ENCODE measurements at regions not wholly inside any gene's neighbourhood (a gene's known extent, or its start where the extent isn't known, plus 50 kb on each side); places are given as distances from the start of the nearest gene placed in this dataset.

GRCh38 chr22:49476176-49476575, 351.5 kb downstream of the BRD1 start:
- H3K9me1 ChIP-seq (ENCODE audit: insufficient read depth, low read length) = no peaks in the 10 kb centered on the region
- no peaks in the 10 kb centered on the region for H4K20me1 ChIP-seq (ENCODE audit: insufficient read depth, low read length)
- POLR2A ChIA-PET (ENCODE audit: unreplicated experiment) = no interaction called here
- H2AK5ac ChIP-seq (ENCODE audit: low read depth, low read length) = no peak overlapping the region
- H2BK120ac ChIP-seq (ENCODE audit: low read depth, low read length) = no peak overlapping the region
- H3K27me3 ChIP-seq (ENCODE audit: control insufficient read depth, insufficient read depth, low read length) = no peaks in the 10 kb centered on the region
- CTCF ChIA-PET = interaction anchor here (0.6 kb wide), 1 partner anchor 1538 kb away, joined by 3 read pairs; no protein-coding TSS in a partner anchor
- no peak overlapping the region for H2AK9ac ChIP-seq (replicated peaks; ENCODE audit: low read depth, low read length, poor library complexity)
- H3K4me1 ChIP-seq (ENCODE audit: control insufficient read depth, insufficient read depth, low read length) = no peaks in the 10 kb centered on the region
- DNase-seq (no peak), ATAC-seq (ENCODE audit: low read depth) (no peak)
- no peaks in the 10 kb centered on the region for H3K79me1 ChIP-seq (ENCODE audit: low read depth in 1 of 2, low read length in 2 of 2)
- no peak overlapping the region for H3K9ac ChIP-seq (ENCODE audit: low read depth, low read length)
- no peak overlapping the region for H3K23ac ChIP-seq (ENCODE audit: low read depth, low read length)
- H3K36me3 ChIP-seq (ENCODE audit: control insufficient read depth, insufficient read depth, low read length) = no peaks in the 10 kb centered on the region
- no peak overlapping the region for H4K91ac ChIP-seq (ENCODE audit: insufficient read depth, low read depth, low read length)
- H3K9me3 ChIP-seq (ENCODE audit: control insufficient read depth, insufficient read depth, low read length) = peaks cover 27% of the 10 kb centered on the region
- no peak overlapping the region for H3K4me3 ChIP-seq (ENCODE audit: insufficient read depth, low read depth, low read length)
- no peak overlapping the region for H3K14ac ChIP-seq (replicated peaks; ENCODE audit: low read depth, low read length)
- in situ Hi-C loops (cut with MboI; ENCODE audit: low sequenced_read_pairs) = no loop called here
- no peak overlapping the region for H2BK15ac ChIP-seq (ENCODE audit: low read depth, low read length)
- WGBS, 2 experiments (ENCODE audit: extremely low coverage in 2 of 2, insufficient read length in 1 of 2) = no CpG with 5 or more reads among the region's 5 CpGs
- no peak overlapping the region for H2BK20ac ChIP-seq (ENCODE audit: low read depth, low read length)
- H2BK5ac ChIP-seq (ENCODE audit: low read depth, low read length, poor library complexity, severe bottlenecking) = no peak overlapping the region
- H3K4ac ChIP-seq (ENCODE audit: low read depth, low read length) = no peak overlapping the region
- BruUV-seq (replicated peaks) = no TSS peak
- H4K8ac ChIP-seq (ENCODE audit: low read depth in 2 of 2, low read length in 2 of 2) = no peak overlapping the region
- TF ChIP-seq RCOR1 (IDR thresholded peaks at IDR 0.05; ENCODE audit: insufficient replicate concordance, low read length) = no peak
- TF ChIP-seq RFX5 (IDR thresholded peaks at IDR 0.05; ENCODE audit: low read depth, low read length) = no peak
- TF ChIP-seq ELK1 (IDR thresholded peaks at IDR 0.05; ENCODE audit: borderline replicate concordance, low read depth, low read length) = no peak
- no peak for TF ChIP-seq MXI1 (IDR thresholded peaks at IDR 0.05; ENCODE audit: borderline replicate concordance, low read depth, low read length)
- TF ChIP-seq RAD21 (IDR thresholded peaks at IDR 0.05; ENCODE audit: low read length) = no peak
- no peak for TF ChIP-seq MAFK (IDR thresholded peaks at IDR 0.05; ENCODE audit: low read depth, low read length)
- TF ChIP-seq BHLHE40 (IDR thresholded peaks at IDR 0.05; ENCODE audit: low read depth, low read length) = no peak
- intact Hi-C loops (cut with micrococcal nuclease) = no loop called here
- no peak overlapping the region for H3K18ac ChIP-seq (ENCODE audit: low read depth, low read length)
- H3K4me2 ChIP-seq (ENCODE audit: low read depth, low read length) = no peak overlapping the region
- H3K56ac ChIP-seq (ENCODE audit: extremely low read depth, insufficient read depth, low read length) = no peak overlapping the region
- H2AFZ ChIP-seq (replicated peaks; ENCODE audit: low read length, poor library complexity) = no peak overlapping the region
- H4K5ac ChIP-seq (ENCODE audit: low read depth, low read length) = no peak overlapping the region
- dilution Hi-C loops (cut with HindIII; ENCODE audit: low sequenced_read_pairs, unreplicated experiment) = no loop called here
- no peak overlapping the region for H3K27ac ChIP-seq (ENCODE audit: insufficient read depth, low read length)

All from IMR-90 (cell line).